ENCODE measurements at regions not wholly inside any gene's neighbourhood (a gene's known extent, or its start where the extent isn't known, plus 50 kb on each side); places are given as distances from the start of the nearest gene placed in this dataset.
A peak's percentile ranks its signal among the peaks of the same experiment; 100 is the strongest.

DNA sequence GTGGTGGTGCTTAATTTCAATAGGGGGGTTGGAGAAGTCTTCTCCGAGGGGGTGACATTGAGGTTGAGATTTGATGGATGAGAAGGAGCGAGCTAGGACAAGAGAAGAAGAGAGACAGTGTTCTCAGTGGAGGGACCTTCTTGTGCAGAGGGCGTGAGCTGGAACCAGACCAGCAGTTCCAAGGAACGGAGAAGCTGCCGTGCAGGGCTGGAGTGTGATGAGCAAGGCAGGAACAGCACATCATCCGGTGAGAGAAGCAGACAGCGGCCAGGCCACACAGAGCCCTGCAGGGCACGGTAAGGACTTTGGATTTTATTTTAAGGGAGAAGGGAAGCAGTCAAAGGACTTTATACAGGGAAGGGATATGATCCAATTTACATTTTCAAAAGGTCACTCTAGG is 206.9 kb downstream of the MELK start:
- no peaks in the 10 kb centered on the region for H3K36me3 ChIP-seq
- DNase-seq: no peak
- no peak overlapping the region for H3K27ac ChIP-seq
- H3K27me3 ChIP-seq: peaks cover 0 to 89% (median 68%) of the 10 kb centered on the region in 7 donors
- peak overlapping the region in 5 of 10 donors; percentile 1 to 24 (median 15) for H3K4me3 ChIP-seq
- no peaks in the 10 kb centered on the region for H3K9me3 ChIP-seq
- no peak for ATAC-seq
- intact Hi-C loops (cut with DNase I): no loop called here
- TF ChIP-seq, protein P1, sequence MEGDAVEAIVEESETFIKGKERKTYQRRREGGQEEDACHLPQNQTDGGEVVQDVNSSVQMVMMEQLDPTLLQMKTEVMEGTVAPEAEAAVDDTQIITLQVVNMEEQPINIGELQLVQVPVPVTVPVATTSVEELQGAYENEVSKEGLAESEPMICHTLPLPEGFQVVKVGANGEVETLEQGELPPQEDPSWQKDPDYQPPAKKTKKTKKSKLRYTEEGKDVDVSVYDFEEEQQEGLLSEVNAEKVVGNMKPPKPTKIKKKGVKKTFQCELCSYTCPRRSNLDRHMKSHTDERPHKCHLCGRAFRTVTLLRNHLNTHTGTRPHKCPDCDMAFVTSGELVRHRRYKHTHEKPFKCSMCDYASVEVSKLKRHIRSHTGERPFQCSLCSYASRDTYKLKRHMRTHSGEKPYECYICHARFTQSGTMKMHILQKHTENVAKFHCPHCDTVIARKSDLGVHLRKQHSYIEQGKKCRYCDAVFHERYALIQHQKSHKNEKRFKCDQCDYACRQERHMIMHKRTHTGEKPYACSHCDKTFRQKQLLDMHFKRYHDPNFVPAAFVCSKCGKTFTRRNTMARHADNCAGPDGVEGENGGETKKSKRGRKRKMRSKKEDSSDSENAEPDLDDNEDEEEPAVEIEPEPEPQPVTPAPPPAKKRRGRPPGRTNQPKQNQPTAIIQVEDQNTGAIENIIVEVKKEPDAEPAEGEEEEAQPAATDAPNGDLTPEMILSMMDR (IDR thresholded peaks at IDR 0.05): no peak
- H3K4me1 ChIP-seq: no peaks in the 10 kb centered on the region
- 44 to 50% methylated on average over 8 of the region's 8 CpGs for WGBS, 2 donors

DNA sequence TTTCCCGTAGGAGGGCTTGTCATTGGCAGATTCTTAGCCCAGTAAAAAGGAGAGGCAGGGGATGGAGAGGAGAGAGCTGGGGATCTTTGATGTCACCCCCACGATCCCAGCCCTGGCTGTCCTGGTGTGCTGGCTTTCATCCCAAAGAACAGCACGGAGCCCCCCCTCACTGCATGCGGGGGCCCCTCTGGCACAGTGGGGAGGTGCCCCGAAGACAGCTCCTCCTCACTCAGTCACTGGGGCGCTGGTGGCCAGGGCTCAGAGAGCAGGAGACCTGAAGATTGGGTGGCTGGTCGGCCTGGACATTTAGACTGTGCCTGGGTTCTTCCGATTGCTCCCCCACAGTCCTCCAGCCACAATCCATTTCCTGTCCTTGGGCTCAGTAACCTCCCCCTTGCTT is 207.5 kb downstream of the MELK start:
- 38 to 41% methylated on average over 8 of the region's 8 CpGs for WGBS, 2 donors
- intact Hi-C loops (cut with DNase I): no loop called here
- Histone ChIP-seq H3K4me1 (no peaks in the 10 kb centered on the region), H3K27me3 (peaks cover 0 to 90% (median 68%) of the 10 kb centered on the region in 7 donors), H3K4me3 (peak overlapping the region in 5 of 10 donors; percentile 1 to 24 (median 15)), H3K36me3 (no peaks in the 10 kb centered on the region), H3K27ac (no peak overlapping the region), H3K9me3 (no peaks in the 10 kb centered on the region)
- DNase-seq (no peak), ATAC-seq (peak in 2 of 8 donors; percentile 19 to 29)
- TF ChIP-seq, protein P1 (IDR thresholded peaks at IDR 0.05): no peak

DNA sequence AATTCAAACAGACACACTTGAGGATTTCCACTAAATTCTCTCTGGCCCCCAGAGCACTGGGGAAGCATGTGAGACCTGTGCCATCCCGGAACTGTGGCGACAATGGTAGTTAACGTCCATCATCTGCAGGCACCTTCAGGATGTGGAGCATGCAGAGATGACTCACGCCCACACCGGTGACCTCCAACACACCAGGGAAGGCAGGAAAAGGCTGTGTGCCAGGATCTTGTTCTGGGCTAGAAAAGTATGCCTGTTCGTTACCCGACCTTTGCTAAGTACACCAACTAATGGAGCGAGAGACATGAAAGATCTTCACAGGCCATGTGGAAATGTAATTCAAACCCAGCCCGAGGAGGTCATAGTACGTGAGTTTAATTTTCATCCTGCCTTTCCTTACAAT is 208.8 kb downstream of the MELK start:
- no peak overlapping the region for H3K4me3 ChIP-seq
- 47 to 50% methylated on average over 10 of the region's 10 CpGs for WGBS, 2 donors
- no peaks in the 10 kb centered on the region for H3K4me1 ChIP-seq
- no peaks in the 10 kb centered on the region for H3K36me3 ChIP-seq
- H3K27me3 ChIP-seq: peaks cover 0 to 87% (median 69%) of the 10 kb centered on the region in 7 donors
- no peaks in the 10 kb centered on the region for H3K9me3 ChIP-seq
- no peak overlapping the region for H3K27ac ChIP-seq
- intact Hi-C loops (cut with DNase I): no loop called here
- TF ChIP-seq, protein P1 (IDR thresholded peaks at IDR 0.05): no peak
- no peak for DNase-seq
- ATAC-seq: peak in 1 of 8 donors; percentile 35
